IMR-90 (cell line): ENCODE measurements at regions not wholly inside any gene's neighbourhood (a gene's known extent, or its start where the extent isn't known, plus 50 kb on each side); places are given as distances from the start of the nearest gene placed in this dataset.
A peak's percentile ranks its signal among the peaks of the same experiment; 100 is the strongest.

Experiments
- ATAC-seq: fragments of 200-7000 bp; cut with Tn5 transposase; 2 replicates; pipeline ENCODE4 v1.9.1; 2020; ENCODE audit warnings: low read depth, mild to moderate bottlenecking, moderate library complexity
- BruUV-seq: library from RNA; stranded (reverse); fragments of 400-500 nt; replicated peaks from 2 replicates; lab custom pipeline; 2021; lab: Mats Ljungman, UMichigan
- CTCF ChIA-PET: fragments of 300-600 bp; formaldehyde crosslinking; extraction: SDS; loops from one replicate; lab custom pipeline; 2021; ENCODE audit warnings: antibody characterized with exemption; lab: Yijun Ruan, JAX
- POLR2A ChIA-PET: fragments of 300-600 bp; sonication (Branson Sonifier 250); formaldehyde crosslinking; loops from one replicate; lab custom pipeline; 2022; ENCODE audit warnings: antibody characterized with exemption; ENCODE audit not compliant: unreplicated experiment; lab: Charles Lee
- DNase-seq: peaks from one replicate; pipeline ENCODE4 v3.0.0; 2013
- H2AFZ ChIP-seq: replicated peaks from 2 replicates; pipeline ENCODE3; 2013; ENCODE audit warnings: low read length, mild to moderate bottlenecking; ENCODE audit not compliant: poor library complexity
- H2AK5ac ChIP-seq: 2 replicates; pipeline ENCODE4 v1.6.1; 2013; ENCODE audit warnings: low read depth, low read length, inconsistent platforms
- H2AK9ac ChIP-seq: replicated peaks from 2 replicates; pipeline ENCODE3; 2013; ENCODE audit warnings: mild to moderate bottlenecking, low read depth, low read length, moderate library complexity; ENCODE audit not compliant: poor library complexity
- H2BK120ac ChIP-seq: 2 replicates; pipeline ENCODE4 v1.6.1; 2013; ENCODE audit warnings: low read depth, low read length, inconsistent platforms
- H2BK15ac ChIP-seq: 3 replicates; pipeline ENCODE4 v1.6.1; 2013; ENCODE audit warnings: low read depth, low read length, inconsistent platforms
- H2BK20ac ChIP-seq: 2 replicates; pipeline ENCODE4 v1.6.1; 2013; ENCODE audit warnings: low read depth, mild to moderate bottlenecking, inconsistent platforms, low read length, moderate library complexity
- H2BK5ac ChIP-seq: 2 replicates; pipeline ENCODE4 v1.6.1; 2013; ENCODE audit warnings: mild to moderate bottlenecking, low read depth, low read length, inconsistent platforms; ENCODE audit not compliant: poor library complexity, severe bottlenecking
- H3K14ac ChIP-seq: replicated peaks from 2 replicates; pipeline ENCODE4 v1.6.1; 2013; ENCODE audit warnings: low read depth, low read length, inconsistent platforms
- H3K18ac ChIP-seq: 2 replicates; pipeline ENCODE4 v1.6.1; 2013; ENCODE audit warnings: low read depth, low read length, control low read depth
- H3K23ac ChIP-seq: 2 replicates; pipeline ENCODE4 v1.6.1; 2013; ENCODE audit warnings: low read depth, low read length, inconsistent platforms
- H3K27ac ChIP-seq: 2 replicates; pipeline ENCODE4 v1.5.1; 2013; ENCODE audit warnings: mild to moderate bottlenecking, control low read depth, low read length; ENCODE audit not compliant: insufficient read depth
- H3K27me3 ChIP-seq: 2 replicates; pipeline ENCODE4 v1.6.1; 2013; ENCODE audit warnings: low read length; ENCODE audit not compliant: control insufficient read depth, insufficient read depth
- H3K36me3 ChIP-seq: 2 replicates; pipeline ENCODE4 v1.6.1; 2013; ENCODE audit warnings: low read length, mixed read lengths; ENCODE audit not compliant: control insufficient read depth, insufficient read depth
- H3K4ac ChIP-seq: 2 replicates; pipeline ENCODE4 v1.6.1; 2013; ENCODE audit warnings: low read depth, low read length, inconsistent platforms
- H3K4me1 ChIP-seq: 2 replicates; pipeline ENCODE4 v1.6.1; 2013; ENCODE audit warnings: low read length, mixed read lengths; ENCODE audit not compliant: control insufficient read depth, insufficient read depth
- H3K4me2 ChIP-seq: 2 replicates; pipeline ENCODE4 v1.6.1; 2013; ENCODE audit warnings: low read depth, mild to moderate bottlenecking, control low read depth, low read length, moderate library complexity
- H3K4me3 ChIP-seq: 2 replicates; pipeline ENCODE4 v1.5.1; 2013; ENCODE audit warnings: low read depth, mild to moderate bottlenecking, control low read depth, low read length, moderate library complexity; ENCODE audit not compliant: insufficient read depth
- H3K56ac ChIP-seq: 2 replicates; pipeline ENCODE4 v1.6.1; 2013; ENCODE audit warnings: low read length, inconsistent platforms; ENCODE audit not compliant: insufficient read depth; ENCODE audit errors: extremely low read depth
- H3K79me1 ChIP-seq, 2 experiments: 2 replicates each; pipeline ENCODE4 v1.6.1; 2013; ENCODE audit warnings: low read length in 2 of 2, inconsistent platforms in 1 of 2, low read depth in 1 of 2
- H3K9ac ChIP-seq: 2 replicates; pipeline ENCODE4 v1.6.1; 2013; ENCODE audit warnings: low read depth, low read length, control low read depth
- H3K9me1 ChIP-seq: 2 replicates; pipeline ENCODE4 v1.6.1; 2013; ENCODE audit warnings: low read length, inconsistent platforms; ENCODE audit not compliant: insufficient read depth
- H3K9me3 ChIP-seq: 2 replicates; pipeline ENCODE4 v1.6.1; 2013; ENCODE audit warnings: low read length; ENCODE audit not compliant: control insufficient read depth, insufficient read depth
- H4K20me1 ChIP-seq: 2 replicates; pipeline ENCODE4 v1.6.1; 2013; ENCODE audit warnings: low read length, inconsistent platforms; ENCODE audit not compliant: insufficient read depth
- H4K5ac ChIP-seq: 2 replicates; pipeline ENCODE4 v1.6.1; 2013; ENCODE audit warnings: mild to moderate bottlenecking, low read depth, low read length, control low read depth
- H4K8ac ChIP-seq, 2 experiments: 2 replicates each; pipeline ENCODE4 v1.6.1; 2013; ENCODE audit warnings: low read depth in 2 of 2, low read length in 2 of 2, control low read depth in 1 of 2, inconsistent platforms in 1 of 2
- H4K91ac ChIP-seq: 2 replicates; pipeline ENCODE4 v1.6.1; 2013; ENCODE audit warnings: low read depth, low read length, inconsistent platforms; ENCODE audit not compliant: insufficient read depth
- BHLHE40 ChIP-seq: fragments of 150-350 bp; IDR thresholded peaks from 2 replicates; pipeline ENCODE4 v1.6.1; 2016; ENCODE audit warnings: mild to moderate bottlenecking, low read depth, low read length
- FOS ChIP-seq: fragments of 150-350 bp; IDR thresholded peaks from 2 replicates; pipeline ENCODE4 v1.6.1; 2016; ENCODE audit warnings: low read depth, low read length
- MAFK ChIP-seq: IDR thresholded peaks from 2 replicates; pipeline ENCODE4 v1.6.1; 2012; ENCODE audit warnings: low read depth, low read length, improper control_type of control experiment
- MAZ ChIP-seq: IDR thresholded peaks from 2 replicates; pipeline ENCODE4 v1.6.1; 2012; ENCODE audit warnings: low read depth, mild to moderate bottlenecking, low read length, improper control_type of control experiment, moderate library complexity, borderline replicate concordance
- MXI1 ChIP-seq: IDR thresholded peaks from 2 replicates; pipeline ENCODE4 v1.6.1; 2012; ENCODE audit warnings: low read depth, mild to moderate bottlenecking, low read length, moderate library complexity, borderline replicate concordance
- NFE2L2 ChIP-seq: fragments of 150-350 bp; IDR thresholded peaks from 2 replicates; pipeline ENCODE4 v1.6.1; 2016; ENCODE audit warnings: low read depth, mild to moderate bottlenecking, low read length
- POLR2A ChIP-seq: IDR thresholded peaks from 2 replicates; pipeline ENCODE4 v1.6.1; 2012; ENCODE audit warnings: mild to moderate bottlenecking, low read depth, low read length
- RAD21 ChIP-seq: IDR thresholded peaks from 2 replicates; pipeline ENCODE4 v1.6.1; 2012; ENCODE audit warnings: low read length, improper control_type of control experiment
- RCOR1 ChIP-seq: IDR thresholded peaks from 2 replicates; pipeline ENCODE4 v1.6.1; 2012; ENCODE audit warnings: mild to moderate bottlenecking, low read length, improper control_type of control experiment; ENCODE audit not compliant: insufficient replicate concordance
- RFX5 ChIP-seq: IDR thresholded peaks from 2 replicates; pipeline ENCODE4 v1.8.0; 2012; ENCODE audit warnings: low read depth, mild to moderate bottlenecking, low read length, moderate library complexity
- SMC3 ChIP-seq: fragments of 150-350 bp; IDR thresholded peaks from 2 replicates; pipeline ENCODE4 v1.6.1; 2016; ENCODE audit warnings: low read depth, mild to moderate bottlenecking, antibody characterized with exemption, low read length, moderate library complexity
- WGBS, 2 experiments: methylation state at CpG; one replicate each; pipeline versions ENCODE4 v1.1.5 to v1.1.7; 2013; ENCODE audit warnings: missing lambda C conversion rate in 2 of 2; ENCODE audit not compliant: insufficient read length in 1 of 2; ENCODE audit errors: extremely low coverage in 2 of 2; 5-methylcytosine and 5-hydroxymethylcytosine counted together
- dilution Hi-C: fragments of 300-500 bp; cut with HindIII; formaldehyde crosslinking; loops from one replicate; pipeline ENCODE4 v1.14.3; 2018; ENCODE audit warnings: low sequenced_read_pairs; ENCODE audit not compliant: unreplicated experiment
- in situ Hi-C: fragments of 300-500 bp; cut with MboI; formaldehyde crosslinking; loops from 3 replicates; pipeline ENCODE4 v1.14.3; 2019; ENCODE audit warnings: low sequenced_read_pairs, inconsistent platforms, mixed read lengths
- intact Hi-C: fragments of 100-400 bp; cut with micrococcal nuclease; formaldehyde crosslinking; loops from 2 replicates; pipeline ENCODE4 v1.10.0; 2022
- TF ChIP-seq, protein P1 (sequence below): conservative IDR thresholded peaks from 2 replicates; pipeline ENCODE4 v1.5.1; 2012; ENCODE audit warnings: mild to moderate bottlenecking, low read depth, low read length, improper control_type of control experiment

DNA sequence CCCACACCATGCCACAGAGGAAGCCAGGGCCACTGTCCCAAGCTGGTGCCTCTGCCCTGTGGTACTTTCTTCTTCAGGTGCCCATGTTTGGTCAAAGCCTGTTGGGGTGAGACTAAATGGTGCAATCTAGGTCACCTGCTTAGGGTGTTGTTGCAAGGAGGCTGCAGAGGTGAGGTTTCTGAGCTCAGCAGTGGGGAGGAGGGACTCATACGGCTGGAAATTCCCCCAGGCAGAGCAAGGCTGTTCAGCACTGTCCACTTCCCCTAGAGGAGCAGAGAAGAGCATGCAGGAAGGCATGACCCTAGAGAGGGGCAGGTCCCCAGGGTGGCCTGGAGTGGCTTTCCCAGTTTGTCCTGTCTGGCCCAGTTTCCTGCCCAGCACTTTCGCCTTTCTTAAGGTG is 211.0 kb downstream of the HAUS1 start:
- dilution Hi-C loops (no loop called here), intact Hi-C loops (no loop called here), in situ Hi-C loops (no loop called here)
- no TSS peak for BruUV-seq
- no peak overlapping the region for H2BK5ac ChIP-seq
- H3K56ac ChIP-seq: no peak overlapping the region
- H3K4me1 ChIP-seq: no peaks in the 10 kb centered on the region
- peaks cover 9% of the 10 kb centered on the region for H3K27me3 ChIP-seq
- H2AK5ac ChIP-seq: no peak overlapping the region
- WGBS, 2 experiments: 33% methylated on average over 1 of the region's 2 CpGs; no CpG with 5 or more reads in 1 of the 2 experiments
- H3K9me1 ChIP-seq: no peaks in the 10 kb centered on the region
- no peak overlapping the region for H3K27ac ChIP-seq
- TF ChIP-seq NFE2L2 (no peak), RAD21 (no peak), POLR2A (no peak), MAZ (no peak), SMC3 (no peak), MXI1 (no peak), RCOR1 (no peak), RFX5 (no peak), FOS (no peak), MAFK (no peak), BHLHE40 (no peak)
- TF ChIP-seq, protein P1, sequence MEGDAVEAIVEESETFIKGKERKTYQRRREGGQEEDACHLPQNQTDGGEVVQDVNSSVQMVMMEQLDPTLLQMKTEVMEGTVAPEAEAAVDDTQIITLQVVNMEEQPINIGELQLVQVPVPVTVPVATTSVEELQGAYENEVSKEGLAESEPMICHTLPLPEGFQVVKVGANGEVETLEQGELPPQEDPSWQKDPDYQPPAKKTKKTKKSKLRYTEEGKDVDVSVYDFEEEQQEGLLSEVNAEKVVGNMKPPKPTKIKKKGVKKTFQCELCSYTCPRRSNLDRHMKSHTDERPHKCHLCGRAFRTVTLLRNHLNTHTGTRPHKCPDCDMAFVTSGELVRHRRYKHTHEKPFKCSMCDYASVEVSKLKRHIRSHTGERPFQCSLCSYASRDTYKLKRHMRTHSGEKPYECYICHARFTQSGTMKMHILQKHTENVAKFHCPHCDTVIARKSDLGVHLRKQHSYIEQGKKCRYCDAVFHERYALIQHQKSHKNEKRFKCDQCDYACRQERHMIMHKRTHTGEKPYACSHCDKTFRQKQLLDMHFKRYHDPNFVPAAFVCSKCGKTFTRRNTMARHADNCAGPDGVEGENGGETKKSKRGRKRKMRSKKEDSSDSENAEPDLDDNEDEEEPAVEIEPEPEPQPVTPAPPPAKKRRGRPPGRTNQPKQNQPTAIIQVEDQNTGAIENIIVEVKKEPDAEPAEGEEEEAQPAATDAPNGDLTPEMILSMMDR: no peak
- H3K4me2 ChIP-seq: no peak overlapping the region
- ATAC-seq: no peak
- no peaks in the 10 kb centered on the region for H3K79me1 ChIP-seq
- no peak overlapping the region for H2BK20ac ChIP-seq
- peak overlapping the region; percentile 18 for H2AFZ ChIP-seq
- H3K18ac ChIP-seq: no peak overlapping the region
- no peak overlapping the region for H2BK15ac ChIP-seq
- H4K20me1 ChIP-seq: no peaks in the 10 kb centered on the region
- CTCF ChIA-PET: no interaction called here
- H4K91ac ChIP-seq: no peak overlapping the region
- no peak overlapping the region for H3K4ac ChIP-seq
- H4K8ac ChIP-seq: no peak overlapping the region
- H3K23ac ChIP-seq: no peak overlapping the region
- no peaks in the 10 kb centered on the region for H3K36me3 ChIP-seq
- no peak overlapping the region for H2AK9ac ChIP-seq
- no peak for DNase-seq
- H3K9ac ChIP-seq: no peak overlapping the region
- no peak overlapping the region for H4K5ac ChIP-seq
- POLR2A ChIA-PET: no interaction called here
- H3K9me3 ChIP-seq: no peaks in the 10 kb centered on the region
- no peak overlapping the region for H2BK120ac ChIP-seq
- no peak overlapping the region for H3K14ac ChIP-seq
- H3K4me3 ChIP-seq: no peak overlapping the region
